Ascending aorta (tissue), 2 donors: ENCODE measurements at regions not wholly inside any gene's neighbourhood (a gene's known extent, or its start where the extent isn't known, plus 50 kb on each side); places are given as distances from the start of the nearest gene placed in this dataset.

Experiments used
- DNase-seq, 2 donors: peaks; one replicate each; pipeline ENCODE4 v3.0.0-alpha.2; 2019; ENCODE audit warnings: low spot score in 2 of 2
- H3K27ac ChIP-seq, 2 donors: fragments of 200-600 bp; sonication (generic); one replicate each; pipeline ENCODE4 v1.5.1; 2016 to 2017; ENCODE audit warnings: mild to moderate bottlenecking in 1 of 2
- H3K27me3 ChIP-seq: fragments of 200-600 bp; sonication (generic); one replicate; pipeline ENCODE4 v1.5.1; 2017
- H3K36me3 ChIP-seq, 2 donors: fragments of 200-600 bp; sonication (generic); one replicate each; pipeline ENCODE4 v1.5.1; 2016
- H3K4me1 ChIP-seq, 2 donors: fragments of 200-600 bp; sonication (generic); one replicate each; pipeline ENCODE4 v1.5.1; 2016 to 2017; ENCODE audit warnings: mild to moderate bottlenecking in 1 of 2
- H3K4me3 ChIP-seq, 2 donors: fragments of 200-600 bp; sonication (generic); one replicate each; pipeline ENCODE4 v1.5.1; 2016 to 2017; ENCODE audit warnings: mild to moderate bottlenecking in 1 of 2
- H3K9me3 ChIP-seq, 2 donors: fragments of 200-600 bp; sonication (generic); one replicate each; pipeline ENCODE4 v1.5.1; 2016
- CTCF ChIP-seq, 3 experiments: fragments of 200-600 bp in 2 of 3; fragments of 450-650 bp in 1 of 3; sonication (generic) in 2 of 3; IDR thresholded peaks; one replicate each; pipeline ENCODE4 v1.5.1; 2016 to 2019; ENCODE audit warnings: antibody characterized with exemption in 3 of 3, mild to moderate bottlenecking in 1 of 3, moderate library complexity in 1 of 3
- intact Hi-C: fragments of 100-400 bp; cut with DNase I; formaldehyde crosslinking; loops from one replicate; pipeline ENCODE4 v1.15.1; 2023

GRCh38 chr6:1244278-1244677, 67.6 kb upstream of the FOXQ1 start:
- no peak for DNase-seq
- Histone ChIP-seq H3K4me1 (no peaks in the 10 kb centered on the region), H3K27me3 (no peaks in the 10 kb centered on the region), H3K36me3 (no peaks in the 10 kb centered on the region), H3K4me3 (no peak overlapping the region), H3K27ac (no peak overlapping the region), H3K9me3 (no peaks in the 10 kb centered on the region)
- intact Hi-C loops: no loop called here
- TF ChIP-seq CTCF (IDR thresholded peaks at IDR 0.05): no peak

GRCh38 chr6:1242446-1242845, 69.5 kb upstream of the FOXQ1 start:
- Histone ChIP-seq H3K9me3 (no peaks in the 10 kb centered on the region), H3K4me3 (no peak overlapping the region), H3K27me3 (no peaks in the 10 kb centered on the region), H3K4me1 (no peaks in the 10 kb centered on the region), H3K27ac (no peak overlapping the region), H3K36me3 (no peaks in the 10 kb centered on the region)
- intact Hi-C loops: no loop called here
- no peak for TF ChIP-seq CTCF (IDR thresholded peaks at IDR 0.05)
- no peak for DNase-seq

GRCh38 chr6:1242021-1242420, 69.9 kb upstream of the FOXQ1 start:
- no peak for TF ChIP-seq CTCF (IDR thresholded peaks at IDR 0.05)
- DNase-seq: no peak
- intact Hi-C loops: no loop called here
- Histone ChIP-seq H3K9me3 (no peaks in the 10 kb centered on the region), H3K4me1 (no peaks in the 10 kb centered on the region), H3K27me3 (no peaks in the 10 kb centered on the region), H3K27ac (no peak overlapping the region), H3K36me3 (no peaks in the 10 kb centered on the region), H3K4me3 (no peak overlapping the region)

- Histone ChIP-seq H3K4me1 (no peaks in the 10 kb centered on the region), H3K4me3 (no peak overlapping the region), H3K27ac (no peak overlapping the region), H3K9me3 (no peaks in the 10 kb centered on the region), H3K27me3 (no peaks in the 10 kb centered on the region), H3K36me3 (no peaks in the 10 kb centered on the region)
- TF ChIP-seq CTCF (IDR thresholded peaks at IDR 0.05): no peak
- intact Hi-C loops: no loop called here
- no peak for DNase-seq
Measured at GRCh38 chr6:1240766-1241318, 71.1 kb upstream of the FOXQ1 start.

GRCh38 chr6:1239805-1240204, 72.1 kb upstream of the FOXQ1 start:
- TF ChIP-seq CTCF (IDR thresholded peaks at IDR 0.05): no peak
- H3K4me1 ChIP-seq: no peaks in the 10 kb centered on the region
- no peaks in the 10 kb centered on the region for H3K36me3 ChIP-seq
- no peaks in the 10 kb centered on the region for H3K9me3 ChIP-seq
- H3K4me3 ChIP-seq: no peak overlapping the region
- H3K27ac ChIP-seq: no peak overlapping the region
- DNase-seq: no peak
- intact Hi-C loops: no loop called here
- H3K27me3 ChIP-seq: no peaks in the 10 kb centered on the region

- Histone ChIP-seq H3K4me1 (no peaks in the 10 kb centered on the region), H3K27me3 (no peaks in the 10 kb centered on the region), H3K9me3 (no peaks in the 10 kb centered on the region), H3K27ac (no peak overlapping the region), H3K4me3 (no peak overlapping the region), H3K36me3 (no peaks in the 10 kb centered on the region)
- intact Hi-C loops: no loop called here
- no peak for TF ChIP-seq CTCF (IDR thresholded peaks at IDR 0.05)
- DNase-seq: no peak
Measured at GRCh38 chr6:1238040-1238439, 73.9 kb upstream of the FOXQ1 start.
